Glomerular endothelial cell (primary cell): ENCODE measurements at regions not wholly inside any gene's neighbourhood (a gene's known extent, or its start where the extent isn't known, plus 50 kb on each side); places are given as distances from the start of the nearest gene placed in this dataset.
"Not testable (repeated sequence)": the region's sequence is repeated elsewhere in the genome, so short reads cannot be mapped to it uniquely, and the experiment has no call there.

Source experiments
- DNase-seq: peaks from one replicate; pipeline ENCODE4 v3.0.0-alpha.2; 2011; ENCODE audit warnings: low read depth, low spot score; ENCODE audit errors: extremely low read depth

DNA sequence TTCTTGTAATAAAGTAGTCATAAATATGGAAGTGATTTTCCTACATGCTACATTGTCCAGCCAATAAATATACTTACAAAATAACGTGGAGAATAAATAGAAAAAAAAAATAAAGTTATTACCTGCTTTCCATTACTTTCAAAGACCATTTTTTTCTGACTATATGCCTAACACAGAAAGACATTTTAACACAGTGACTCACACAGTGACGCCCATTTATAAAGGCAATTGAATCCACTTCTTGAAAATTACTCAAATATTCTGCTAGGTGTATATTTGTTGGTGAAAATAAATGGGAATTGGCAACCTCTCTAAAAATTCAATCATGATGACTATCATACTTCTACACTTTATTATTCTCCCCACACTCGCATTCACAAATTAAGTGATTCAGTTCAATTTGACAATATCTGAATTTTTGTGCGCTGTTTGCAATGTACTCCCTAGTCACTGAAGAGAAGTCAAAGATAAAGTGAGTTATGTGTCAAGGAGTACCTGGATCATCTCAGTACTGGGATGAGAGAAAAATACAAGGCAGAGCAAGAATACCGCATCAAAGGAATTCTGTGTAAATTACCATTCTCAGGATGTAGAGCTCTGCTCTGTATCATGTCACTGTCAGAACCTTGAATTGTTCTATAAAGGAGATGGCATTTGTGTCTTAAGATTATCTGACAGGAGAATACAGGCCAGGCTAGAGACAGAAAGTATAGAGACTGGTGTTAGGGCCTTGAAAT, 642.7 kb downstream of the IPMK start:
- no peak for DNase-seq

DNA sequence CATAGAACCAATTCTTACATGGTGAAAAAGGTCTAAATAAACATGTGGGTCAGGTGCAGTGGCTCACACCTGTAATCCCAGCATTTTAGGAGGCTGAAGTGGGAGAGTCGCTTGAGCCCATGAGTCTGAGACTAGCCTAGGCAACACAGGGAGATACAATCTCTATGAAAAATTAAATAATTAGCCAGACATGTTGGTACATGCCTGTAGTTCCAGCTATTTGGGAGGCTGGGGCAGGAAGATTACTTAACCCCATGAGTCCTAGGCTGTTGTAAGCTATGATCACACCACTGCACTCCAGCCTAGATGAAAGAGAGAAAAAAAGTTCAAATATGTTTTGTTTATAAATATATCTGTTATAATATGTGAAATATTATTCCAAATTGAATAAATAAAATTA, 643.6 kb downstream of the IPMK start:
- no peak for DNase-seq

DNA sequence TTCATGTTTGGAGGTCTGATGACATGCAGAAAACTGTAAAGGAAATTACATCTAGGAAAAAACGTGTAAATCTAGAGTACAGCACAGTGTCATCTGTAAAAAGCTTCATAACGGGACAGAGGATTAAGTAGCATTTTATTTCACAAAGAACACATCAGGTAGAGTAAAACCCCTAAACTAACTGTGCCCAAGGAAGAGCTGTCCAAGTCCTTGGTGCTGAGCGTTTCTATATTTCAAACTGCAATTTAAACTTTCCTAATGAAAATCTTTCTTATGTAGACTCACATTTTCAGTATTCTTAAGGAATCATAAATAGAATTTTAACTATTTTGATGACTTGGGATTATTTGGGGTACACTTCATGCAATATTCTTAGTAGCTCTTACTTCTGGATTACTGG, 646.2 kb downstream of the IPMK start:
- DNase-seq = no peak

DNA sequence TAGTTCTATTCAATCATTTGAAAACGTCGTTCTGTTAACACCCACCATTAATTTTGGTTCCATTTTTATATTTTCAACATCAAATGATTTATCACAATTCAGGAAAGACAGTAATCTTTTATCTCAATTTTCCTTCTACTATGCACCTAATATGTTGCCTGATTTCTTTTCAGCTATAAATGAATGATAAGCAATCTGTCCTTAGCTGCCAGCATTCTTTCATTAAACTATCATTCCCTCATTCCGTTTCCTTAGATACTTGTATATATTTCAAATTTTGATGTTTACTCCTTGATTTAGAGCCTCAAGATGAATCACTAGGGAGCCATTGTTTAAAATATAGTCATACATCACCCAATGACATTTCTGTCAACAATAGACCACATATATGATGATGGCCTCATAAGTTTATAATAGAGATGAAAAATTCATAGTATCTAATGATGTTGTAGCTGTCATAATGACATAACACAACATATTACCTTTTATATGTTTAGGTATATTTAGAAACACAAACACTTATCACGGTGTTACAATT, 661.7 kb downstream of the IPMK start:
- DNase-seq = no peak

DNA sequence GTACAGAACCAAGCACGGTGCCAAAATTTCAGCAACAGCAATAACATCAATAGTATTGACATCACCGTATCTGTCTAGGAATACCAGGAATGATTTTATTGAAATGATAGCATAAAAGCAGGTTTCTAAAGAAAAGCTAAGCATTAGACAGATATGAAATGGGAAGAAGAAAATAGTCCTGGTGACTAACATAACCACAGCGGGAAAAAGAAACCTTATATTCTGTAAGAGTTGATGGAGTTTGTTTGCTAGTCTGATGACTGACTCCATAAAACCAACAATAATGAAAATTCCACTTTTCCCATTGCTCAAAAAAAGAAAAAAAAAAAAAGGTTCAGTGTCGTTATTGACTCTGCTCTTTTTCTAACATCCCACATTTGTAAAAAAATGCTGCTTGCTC, 668.3 kb downstream of the IPMK start:
- DNase-seq = no peak

DNA sequence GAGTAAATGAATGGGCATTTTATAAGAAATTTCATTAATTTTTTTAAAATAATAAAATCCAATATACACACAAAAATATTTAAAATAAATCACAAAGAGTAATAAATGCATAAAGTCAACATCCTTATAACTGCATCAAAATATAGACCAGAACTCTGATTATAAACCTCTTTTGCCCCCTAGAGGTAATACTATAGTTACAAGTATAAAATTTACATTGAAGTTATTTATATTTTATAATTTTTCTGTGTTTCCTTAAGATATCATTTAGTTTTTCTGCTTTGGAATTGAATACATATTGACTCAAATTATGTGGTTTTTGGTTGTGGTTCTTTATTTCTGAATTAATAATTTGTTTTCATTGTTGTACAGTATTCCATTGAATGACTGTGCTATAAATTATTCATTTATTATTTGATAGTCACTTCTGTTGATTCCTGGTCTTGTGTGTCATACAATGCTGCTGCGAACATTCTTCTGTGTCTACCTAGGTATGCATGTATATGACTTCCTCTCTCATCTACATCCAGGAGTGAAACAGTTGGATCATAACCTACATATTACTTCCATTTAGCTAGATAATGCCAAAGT, 673.6 kb downstream of the IPMK start:
- no peak for DNase-seq

DNA sequence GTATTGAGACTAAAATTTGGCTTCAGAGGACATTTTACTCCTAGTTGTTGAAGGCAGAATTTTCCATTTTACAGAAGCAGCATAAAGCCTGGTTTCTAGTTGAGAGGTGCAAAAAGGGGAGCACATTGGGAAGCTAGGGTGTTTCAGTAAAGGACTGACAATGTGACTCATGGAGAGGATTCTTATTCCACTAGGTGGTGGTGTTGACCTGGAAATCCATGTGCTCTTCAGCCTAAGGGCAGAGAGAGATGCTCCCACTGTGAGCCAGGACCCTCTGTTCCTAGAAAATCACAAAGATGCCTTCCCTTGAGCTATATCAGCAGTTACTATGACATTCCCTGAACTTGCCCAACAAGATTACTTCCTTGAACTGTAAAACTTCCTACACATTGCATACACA, 687.8 kb downstream of the IPMK start:
- DNase-seq = no peak

DNA sequence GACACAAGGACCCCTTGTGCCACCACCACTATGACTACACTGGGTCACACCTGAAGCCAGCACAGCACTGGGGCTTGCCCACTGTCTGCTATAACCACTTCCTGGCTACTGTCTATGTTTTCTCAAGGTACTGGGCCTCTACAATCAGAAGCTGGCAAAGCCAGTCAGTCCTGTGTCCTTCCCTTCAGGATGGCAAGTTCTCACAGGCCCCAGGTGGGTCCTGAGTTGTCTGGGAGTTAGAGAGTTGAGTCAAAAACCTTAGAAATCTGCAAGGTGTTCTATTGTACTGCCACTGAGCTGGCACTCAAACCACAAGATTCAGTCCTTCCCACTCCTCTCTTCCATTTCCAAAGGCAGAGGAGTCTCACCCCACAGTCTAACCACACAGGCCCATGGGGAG, 705.5 kb downstream of the IPMK start:
- DNase-seq = no peak

DNA sequence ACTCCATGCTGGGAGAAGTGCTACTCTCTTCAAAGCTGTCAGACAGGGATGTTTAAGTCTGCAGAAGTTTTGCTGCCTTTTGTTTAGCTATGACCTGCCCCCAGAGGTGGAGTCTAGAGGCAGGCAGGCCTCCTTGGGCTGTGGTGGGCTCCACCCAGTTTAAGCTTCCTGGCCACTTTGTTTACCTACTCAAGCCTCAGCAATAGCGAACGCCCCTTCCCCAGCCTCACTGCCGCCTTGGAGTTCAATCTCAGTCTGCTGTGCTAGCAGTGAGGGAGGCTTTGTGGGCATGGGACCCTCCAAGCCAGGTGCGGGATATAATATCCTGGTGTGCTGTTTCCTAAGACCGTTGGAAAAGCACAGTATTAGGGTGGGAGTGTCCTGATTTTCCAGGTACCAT, 715.9 kb downstream of the IPMK start:
- DNase-seq = not testable (repeated sequence)

DNA sequence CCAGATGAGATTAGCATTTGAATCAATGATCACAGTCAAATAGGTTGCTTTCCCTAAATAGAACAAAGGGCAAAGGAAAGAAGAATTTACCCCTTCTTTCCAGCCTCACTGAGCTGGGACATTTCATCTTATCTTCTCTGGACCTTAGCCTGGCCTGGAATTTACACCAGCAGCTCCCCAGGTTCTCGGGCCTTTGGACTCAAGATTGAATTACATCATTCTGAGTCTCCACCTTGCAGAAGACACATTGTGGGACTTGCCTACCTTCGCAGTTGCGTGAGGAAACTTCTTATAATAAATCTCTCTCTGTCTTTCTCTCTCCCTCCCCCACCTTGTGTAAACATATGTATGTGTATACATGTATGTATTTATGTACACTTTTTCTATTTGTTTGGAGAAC, 732.4 kb downstream of the IPMK start:
- DNase-seq = no peak

DNA sequence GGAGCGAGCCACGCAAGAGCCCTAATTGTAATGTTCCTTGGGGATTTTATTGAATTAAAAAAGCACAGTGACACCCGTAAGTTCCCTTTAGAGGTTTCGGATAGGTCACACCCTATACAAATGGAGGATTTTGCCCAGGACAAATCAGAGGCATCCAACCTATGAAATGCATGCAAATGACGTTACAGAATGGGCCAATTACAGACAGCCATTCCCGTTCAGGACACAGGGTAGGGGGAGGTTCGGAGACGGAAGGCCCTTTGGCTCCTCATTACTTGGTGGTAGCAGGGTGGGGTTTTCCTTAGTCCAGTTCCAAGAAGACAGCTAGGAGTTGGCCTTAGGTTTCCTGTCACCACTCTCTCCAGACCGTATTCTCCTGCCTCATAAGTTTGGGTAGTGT, 754.1 kb downstream of the IPMK start:
- no peak for DNase-seq

DNA sequence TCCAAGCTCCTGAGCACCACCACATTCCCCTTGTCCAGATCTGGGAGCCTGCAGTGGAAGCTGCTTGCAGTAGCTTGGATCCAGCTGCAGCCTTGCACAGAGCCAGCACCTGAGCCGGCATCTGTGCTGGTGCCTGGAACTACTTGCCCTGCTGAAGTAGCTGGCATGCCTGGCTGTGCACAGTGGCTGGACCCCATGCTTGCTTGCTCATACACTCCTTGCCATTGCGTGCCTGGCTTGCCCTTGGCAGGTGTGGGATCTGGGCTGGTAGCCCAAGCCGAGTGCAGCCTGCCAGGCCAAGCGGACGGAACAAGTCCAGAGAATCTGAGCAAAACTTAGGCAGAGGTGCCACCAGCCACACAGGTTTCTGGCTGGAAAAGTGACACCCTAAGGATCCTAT, 759.9 kb downstream of the IPMK start:
- DNase-seq = no peak

DNA sequence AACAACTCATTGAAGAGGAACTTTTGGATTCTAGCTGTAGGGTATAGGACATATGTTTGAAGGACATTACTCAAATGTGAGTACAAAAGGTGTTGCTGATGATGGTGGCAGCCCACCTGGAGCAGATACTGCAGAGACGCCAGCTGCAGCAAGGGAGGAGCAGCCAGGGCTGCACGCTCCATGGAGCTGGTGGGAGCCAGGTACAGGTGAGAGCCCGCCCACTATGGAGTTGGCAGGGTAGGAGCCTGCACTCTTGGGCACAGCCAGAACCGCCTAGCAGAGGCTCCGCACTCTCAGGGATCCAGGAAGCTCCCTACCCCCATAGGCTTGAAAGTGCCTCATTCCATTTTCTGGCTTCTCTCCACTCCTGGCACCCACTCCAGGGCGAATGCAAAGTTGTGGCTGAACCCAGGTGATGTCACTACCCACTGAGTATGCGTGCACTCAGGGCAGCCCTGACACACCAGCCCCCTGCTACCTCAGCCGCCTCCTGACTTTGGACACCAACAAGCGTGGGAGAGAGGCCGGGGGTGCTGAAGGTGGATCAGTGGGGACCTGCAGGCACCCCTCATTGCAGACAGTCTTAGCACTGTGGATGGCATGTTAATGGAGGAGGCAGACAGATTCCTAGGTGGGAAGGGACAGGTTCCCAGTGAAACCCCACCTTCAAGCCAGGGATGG, 761.1 kb downstream of the IPMK start:
- no peak for DNase-seq

DNA sequence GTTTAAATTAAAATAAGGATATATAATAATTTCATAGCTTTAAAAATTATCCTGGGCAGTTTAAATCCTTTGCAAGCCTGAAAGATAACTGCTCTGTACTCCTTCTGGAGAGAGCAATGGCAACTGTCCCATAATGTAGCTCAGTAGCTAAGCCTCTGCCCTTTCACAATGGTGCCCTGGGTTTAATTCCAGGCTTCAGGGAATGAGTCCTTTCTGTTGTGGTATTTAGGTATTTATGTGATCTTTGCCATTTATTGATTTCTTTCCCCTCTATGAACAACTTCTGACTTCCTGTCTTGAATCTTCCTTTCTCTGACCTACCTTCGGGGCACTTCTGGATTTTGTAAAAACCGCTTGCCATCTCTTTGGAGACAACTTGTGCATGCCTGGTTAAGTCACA, 773.2 kb downstream of the IPMK start:
- DNase-seq = no peak

DNA sequence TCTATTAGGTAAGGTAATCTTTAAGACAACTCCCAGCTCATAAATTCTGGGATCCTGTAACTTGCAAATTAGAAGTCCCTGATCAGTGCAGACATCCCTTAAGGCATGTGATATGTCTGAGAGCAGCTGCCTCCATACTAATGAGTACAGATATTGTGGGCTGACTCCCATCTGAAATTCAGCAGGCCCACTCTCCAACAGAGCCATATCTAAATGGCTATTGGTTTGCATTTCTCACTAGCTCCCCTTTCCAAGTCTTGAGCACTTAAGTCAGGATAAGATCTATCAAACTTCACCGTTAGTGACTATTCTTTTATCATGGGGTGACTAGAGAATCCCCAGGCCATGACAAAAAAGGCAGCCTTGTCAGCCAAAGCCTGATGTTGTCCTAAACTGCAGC, 785.4 kb downstream of the IPMK start:
- DNase-seq = no peak

DNA sequence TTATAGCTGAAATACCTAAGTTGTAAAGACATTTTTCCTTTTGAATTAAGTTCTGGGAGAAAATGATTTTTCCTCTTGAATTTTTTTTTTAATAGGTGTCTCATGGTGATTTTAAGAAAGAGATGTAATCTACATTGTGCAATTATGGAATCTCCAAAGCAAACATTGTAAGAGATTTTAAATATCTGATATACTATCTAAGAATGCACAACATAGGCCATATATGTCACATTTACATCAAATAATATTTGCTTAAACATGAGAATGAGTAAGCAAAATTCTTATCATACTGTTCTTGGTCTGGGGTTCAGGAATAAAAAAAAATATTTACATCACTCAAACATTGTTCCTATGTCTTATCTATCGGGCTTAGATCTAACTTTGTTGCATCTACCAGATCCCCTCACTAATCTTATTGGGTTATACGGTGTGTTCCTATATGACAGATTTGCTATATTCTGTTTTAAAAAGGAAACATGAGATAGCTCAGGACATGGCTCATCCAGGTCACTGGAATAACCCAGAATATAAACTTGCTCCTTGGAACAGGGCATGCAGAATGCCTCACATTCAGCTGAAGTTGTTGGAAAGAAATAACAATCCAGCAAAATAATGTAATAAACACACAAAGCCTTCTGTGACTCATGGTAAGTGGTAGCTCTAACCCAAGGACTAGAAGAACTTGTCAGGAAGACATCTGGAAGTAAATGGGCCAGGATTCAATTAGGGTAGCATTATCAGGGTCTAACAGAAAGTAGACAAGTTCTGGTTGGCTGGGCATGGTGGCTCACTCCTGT, 794.7 kb downstream of the IPMK start:
- DNase-seq = no peak

DNA sequence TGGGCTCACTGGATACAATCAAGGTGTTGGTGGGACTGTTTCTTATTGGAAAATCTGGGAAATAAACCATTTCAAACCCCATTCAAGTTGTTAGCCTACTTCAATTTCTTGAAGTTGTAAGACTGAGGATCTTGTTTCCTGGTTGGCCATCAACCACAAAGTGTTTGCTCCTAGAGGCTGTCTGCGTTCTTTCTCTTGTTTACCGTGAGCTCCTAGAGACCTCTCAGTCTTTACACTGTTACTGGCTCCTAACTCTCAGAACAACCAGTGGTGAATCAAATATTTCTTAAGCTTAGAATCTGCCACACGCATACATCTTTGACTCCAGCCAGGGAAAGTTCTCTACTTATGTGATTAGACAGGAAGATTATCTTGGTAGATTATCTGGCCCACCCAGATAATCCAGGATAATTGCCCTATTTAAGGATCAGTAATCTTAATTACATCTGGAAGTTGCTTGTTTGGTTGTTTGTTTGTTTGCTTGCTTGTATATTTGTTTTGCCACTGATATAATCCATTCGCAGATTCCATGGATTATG, 798.7 kb downstream of the IPMK start:
- DNase-seq = no peak

DNA sequence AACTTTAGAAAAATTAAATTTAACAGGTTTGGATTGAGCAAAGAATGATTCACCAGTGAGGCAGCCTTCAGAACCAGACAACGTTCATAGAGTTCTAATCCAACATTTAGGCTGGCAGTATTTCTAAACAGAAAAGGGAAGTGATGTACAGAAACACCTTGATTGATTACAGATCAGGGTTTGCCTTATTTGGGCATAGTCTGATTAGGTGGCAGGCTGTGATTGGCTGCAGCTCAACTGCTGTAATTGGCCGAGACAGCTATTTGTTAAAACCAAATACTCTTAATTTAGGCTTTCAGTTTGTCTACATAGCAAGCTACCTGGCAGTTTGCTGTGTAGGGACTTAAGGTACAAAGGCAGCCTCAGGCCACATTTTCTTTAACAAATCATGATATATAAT, 802.5 kb downstream of the IPMK start:
- DNase-seq = no peak

DNA sequence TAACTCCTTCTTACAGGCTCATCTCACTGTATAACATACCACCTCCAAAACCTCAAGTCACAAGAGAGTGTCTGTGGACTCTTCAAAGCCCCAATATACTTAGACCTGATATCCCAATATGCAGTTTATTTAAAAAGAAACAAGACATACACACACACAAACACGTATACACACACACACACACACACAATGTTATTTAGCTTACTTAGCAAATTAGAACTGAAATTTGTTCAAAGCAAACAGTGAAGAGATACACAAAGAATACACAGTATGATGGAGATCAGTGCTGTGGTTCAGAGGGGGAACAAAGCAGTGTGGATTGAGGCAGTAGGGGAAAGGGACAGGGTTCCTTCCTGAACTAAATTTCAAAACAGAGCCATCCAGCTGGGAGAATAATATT, 807.2 kb downstream of the IPMK start:
- no peak for DNase-seq

DNA sequence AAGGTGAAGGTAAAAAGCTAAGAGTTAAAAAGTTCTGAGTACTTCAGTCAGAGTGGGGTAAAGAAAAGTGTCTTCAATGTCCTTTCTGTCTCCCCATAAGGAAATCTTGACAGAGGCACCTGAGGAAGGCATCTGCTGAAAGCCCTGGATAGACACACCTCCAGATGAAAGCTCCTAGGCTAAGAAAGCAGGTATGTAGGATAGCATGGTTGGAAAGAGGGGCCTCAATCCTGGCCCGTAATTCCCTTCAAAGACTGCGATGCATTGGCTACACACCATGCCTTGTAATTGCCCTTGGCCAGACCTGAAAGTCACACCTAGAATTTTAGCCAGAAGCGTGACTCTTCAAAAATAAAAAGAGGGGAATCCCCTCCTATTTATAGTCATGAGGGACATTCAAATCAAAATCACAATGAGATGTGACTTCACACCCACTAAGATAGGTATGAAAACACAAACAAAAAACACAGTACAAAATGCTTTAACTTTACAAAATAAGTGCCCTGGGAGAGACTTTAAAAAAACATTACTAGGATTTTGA, 809.7 kb downstream of the IPMK start:
- no peak for DNase-seq

DNA sequence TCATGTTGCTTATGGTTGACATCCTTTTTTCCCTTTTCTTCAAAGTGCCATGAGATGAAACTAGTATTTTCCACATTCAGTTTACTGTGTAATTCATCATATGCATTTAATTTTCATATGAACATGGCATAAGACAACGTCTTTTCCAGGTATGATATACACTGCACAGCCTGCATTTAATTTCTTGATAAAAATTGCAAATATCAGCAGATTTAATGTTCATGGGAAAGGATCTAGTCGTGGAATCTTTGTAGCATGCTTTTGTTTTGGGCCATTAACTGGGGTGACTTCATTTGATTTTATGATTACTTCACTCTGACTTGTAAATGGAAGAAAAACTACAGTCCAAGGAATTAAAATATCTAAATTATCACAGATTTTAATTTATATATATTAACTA, 837.3 kb downstream of the IPMK start:
- DNase-seq = no peak
